Glutamatergic neuron (in vitro differentiated cells): ENCODE measurements at regions not wholly inside any gene's neighbourhood (a gene's known extent, or its start where the extent isn't known, plus 50 kb on each side); places are given as distances from the start of the nearest gene placed in this dataset.

Experiments
- DNase-seq: peaks from one replicate; pipeline ENCODE4 v3.0.0; 2022
- H3K27ac Mint-ChIP-seq: one replicate; pipeline ENCODE4 v1.8.0; 2020; ENCODE audit warnings: mild to moderate bottlenecking, mixed read lengths, inconsistent platforms; ENCODE audit not compliant: unreplicated experiment
- H3K27me3 Mint-ChIP-seq: one replicate; pipeline ENCODE4 v1.8.0; 2020; ENCODE audit warnings: mild to moderate bottlenecking, moderate library complexity, mixed read lengths, inconsistent platforms; ENCODE audit not compliant: unreplicated experiment
- H3K36me3 Mint-ChIP-seq: one replicate; pipeline ENCODE4 v1.8.0; 2020; ENCODE audit warnings: mild to moderate bottlenecking, mixed read lengths, inconsistent platforms; ENCODE audit not compliant: unreplicated experiment
- H3K4me1 Mint-ChIP-seq: one replicate; pipeline ENCODE4 v1.8.0; 2020; ENCODE audit warnings: mild to moderate bottlenecking, low read depth, mixed read lengths, inconsistent platforms; ENCODE audit not compliant: unreplicated experiment
- H3K4me3 Mint-ChIP-seq: one replicate; pipeline ENCODE4 v1.8.0; 2020; ENCODE audit warnings: mild to moderate bottlenecking, mixed read lengths, inconsistent platforms; ENCODE audit not compliant: unreplicated experiment
- H3K9me3 Mint-ChIP-seq: one replicate; pipeline ENCODE4 v1.8.0; 2020; ENCODE audit warnings: mild to moderate bottlenecking, moderate library complexity, mixed read lengths, inconsistent platforms; ENCODE audit not compliant: unreplicated experiment
- TF ChIP-seq, protein P1 (sequence below): fragments of 200-600 bp; sonication (generic); IDR thresholded peaks from one replicate; pipeline ENCODE4 v1.5.0; 2021; ENCODE audit not compliant: partially characterized antibody, unreplicated experiment

DNA sequence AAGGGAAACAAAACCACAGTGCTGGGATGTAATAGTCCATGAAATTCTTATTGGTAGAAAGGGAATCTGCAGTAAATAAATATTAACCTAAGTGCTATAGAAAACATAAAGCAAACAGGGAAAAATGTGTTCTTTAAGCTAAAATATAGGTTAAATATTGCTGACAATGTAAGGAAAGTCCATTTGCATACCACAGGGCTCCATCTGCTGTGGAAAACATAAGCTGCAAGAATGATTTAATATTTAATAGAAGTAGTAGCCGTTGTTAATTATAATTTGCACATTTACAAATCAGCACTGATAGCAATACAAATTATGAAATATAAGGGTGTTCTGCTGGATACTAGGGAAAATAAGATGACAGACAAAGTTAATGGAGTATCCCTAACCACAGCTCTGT, 444.9 kb upstream of the PKN2 start:
- DNase-seq, result no peak
- Mint-ChIP-seq H3K4me3 (no peak overlapping the region), H3K4me1 (no peaks in the 10 kb centered on the region), H3K27ac (no peak overlapping the region), H3K36me3 (no peaks in the 10 kb centered on the region), H3K9me3 (peaks cover 3% of the 10 kb centered on the region), H3K27me3 (no peaks in the 10 kb centered on the region)
- TF ChIP-seq, protein P1, sequence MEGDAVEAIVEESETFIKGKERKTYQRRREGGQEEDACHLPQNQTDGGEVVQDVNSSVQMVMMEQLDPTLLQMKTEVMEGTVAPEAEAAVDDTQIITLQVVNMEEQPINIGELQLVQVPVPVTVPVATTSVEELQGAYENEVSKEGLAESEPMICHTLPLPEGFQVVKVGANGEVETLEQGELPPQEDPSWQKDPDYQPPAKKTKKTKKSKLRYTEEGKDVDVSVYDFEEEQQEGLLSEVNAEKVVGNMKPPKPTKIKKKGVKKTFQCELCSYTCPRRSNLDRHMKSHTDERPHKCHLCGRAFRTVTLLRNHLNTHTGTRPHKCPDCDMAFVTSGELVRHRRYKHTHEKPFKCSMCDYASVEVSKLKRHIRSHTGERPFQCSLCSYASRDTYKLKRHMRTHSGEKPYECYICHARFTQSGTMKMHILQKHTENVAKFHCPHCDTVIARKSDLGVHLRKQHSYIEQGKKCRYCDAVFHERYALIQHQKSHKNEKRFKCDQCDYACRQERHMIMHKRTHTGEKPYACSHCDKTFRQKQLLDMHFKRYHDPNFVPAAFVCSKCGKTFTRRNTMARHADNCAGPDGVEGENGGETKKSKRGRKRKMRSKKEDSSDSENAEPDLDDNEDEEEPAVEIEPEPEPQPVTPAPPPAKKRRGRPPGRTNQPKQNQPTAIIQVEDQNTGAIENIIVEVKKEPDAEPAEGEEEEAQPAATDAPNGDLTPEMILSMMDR, result no peak

DNA sequence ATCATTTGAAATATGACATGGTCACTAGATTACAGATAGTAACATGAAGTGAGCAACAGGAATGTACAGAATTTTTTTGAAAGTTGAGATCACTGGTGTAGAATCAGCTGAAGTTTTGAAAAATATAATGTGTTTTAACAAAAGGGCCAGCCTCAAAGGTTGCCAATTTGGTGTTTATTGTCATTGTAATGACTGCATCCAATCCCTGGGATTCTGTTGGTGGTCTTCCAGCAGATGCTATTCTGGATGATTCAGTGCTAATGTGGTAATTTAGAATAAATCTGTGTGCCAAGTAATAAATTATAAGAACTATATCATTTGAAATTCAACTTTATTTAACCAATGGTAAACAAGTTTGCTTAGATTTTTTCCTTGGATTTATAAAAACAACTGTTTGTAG, 436.4 kb upstream of the PKN2 start:
- Mint-ChIP-seq H3K4me3 (no peak overlapping the region), H3K27me3 (no peaks in the 10 kb centered on the region), H3K36me3 (no peaks in the 10 kb centered on the region), H3K4me1 (no peaks in the 10 kb centered on the region), H3K9me3 (no peaks in the 10 kb centered on the region), H3K27ac (no peak overlapping the region)
- TF ChIP-seq, protein P1, result no peak
- DNase-seq, result no peak

DNA sequence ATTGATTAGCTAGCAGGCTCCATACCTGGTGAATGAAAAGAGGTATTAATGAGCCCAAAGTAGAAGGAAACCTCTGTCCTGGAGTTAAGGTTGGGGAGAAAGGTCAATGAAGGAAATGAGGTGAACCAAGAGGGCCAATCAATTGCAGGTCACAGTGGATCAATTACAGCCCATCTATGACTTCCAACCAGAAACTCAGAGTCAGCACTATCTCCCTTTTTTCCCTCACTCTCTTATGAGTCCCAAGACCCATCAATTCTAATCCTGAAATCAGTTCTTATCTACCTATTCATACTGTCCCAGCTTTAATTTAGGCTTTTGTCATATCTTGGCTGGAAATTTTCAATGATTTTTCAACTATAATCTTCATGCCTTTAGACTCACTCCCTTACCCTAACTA, 433.2 kb upstream of the PKN2 start:
- Mint-ChIP-seq H3K4me3 (no peak overlapping the region), H3K4me1 (no peaks in the 10 kb centered on the region), H3K27me3 (no peaks in the 10 kb centered on the region), H3K36me3 (no peaks in the 10 kb centered on the region), H3K27ac (no peak overlapping the region), H3K9me3 (no peaks in the 10 kb centered on the region)
- no peak for DNase-seq
- TF ChIP-seq, protein P1, result no peak

DNA sequence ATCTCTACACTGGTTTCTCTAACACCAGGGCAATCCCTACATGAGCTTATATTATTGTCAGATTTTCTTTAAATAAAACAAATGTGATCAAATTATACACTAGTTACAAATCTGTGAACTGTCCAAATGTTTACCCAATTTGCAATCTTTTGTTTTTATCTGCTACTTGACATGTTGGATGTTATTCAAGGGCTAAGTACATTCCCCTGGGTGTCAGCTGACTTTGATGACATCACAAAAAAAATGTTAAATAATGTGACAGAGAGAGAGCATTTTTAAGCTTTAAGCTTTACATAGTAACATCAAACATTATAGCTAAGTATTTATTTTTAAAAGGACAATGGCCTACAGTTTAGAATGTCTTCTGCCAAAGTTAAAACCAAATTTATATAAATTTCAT, 431.3 kb upstream of the PKN2 start:
- no peak for DNase-seq
- Mint-ChIP-seq H3K27ac (no peak overlapping the region), H3K9me3 (no peaks in the 10 kb centered on the region), H3K4me1 (no peaks in the 10 kb centered on the region), H3K27me3 (no peaks in the 10 kb centered on the region), H3K4me3 (no peak overlapping the region), H3K36me3 (no peaks in the 10 kb centered on the region)
- TF ChIP-seq, protein P1, result no peak

DNA sequence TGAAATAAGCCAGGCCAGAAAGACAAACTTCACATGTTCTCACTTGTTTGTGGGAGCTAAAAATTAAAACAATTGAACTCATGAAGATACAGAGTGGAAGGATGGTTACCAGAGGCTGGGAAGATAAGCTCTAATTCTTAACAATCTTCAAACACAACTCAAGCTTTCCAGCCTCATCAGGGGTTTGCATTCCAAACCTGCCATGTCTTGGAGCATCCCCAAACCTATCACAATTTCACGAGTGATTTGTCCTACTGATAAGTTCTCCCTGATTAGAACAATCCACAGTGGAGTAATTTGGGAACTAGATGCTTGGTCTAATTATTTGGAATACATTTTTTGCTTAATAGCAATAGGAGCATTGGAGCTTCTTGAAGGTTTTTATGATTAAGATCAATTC, 418.5 kb upstream of the PKN2 start:
- TF ChIP-seq, protein P1, result no peak
- no peaks in the 10 kb centered on the region for H3K36me3 Mint-ChIP-seq
- no peaks in the 10 kb centered on the region for H3K4me1 Mint-ChIP-seq
- DNase-seq, result no peak
- no peaks in the 10 kb centered on the region for H3K9me3 Mint-ChIP-seq
- H3K27me3 Mint-ChIP-seq, result peaks cover 3% of the 10 kb centered on the region
- no peak overlapping the region for H3K4me3 Mint-ChIP-seq
- no peak overlapping the region for H3K27ac Mint-ChIP-seq
